ENCODE measurements at regions not wholly inside any gene's neighbourhood (a gene's known extent, or its start where the extent isn't known, plus 50 kb on each side); places are given as distances from the start of the nearest gene placed in this dataset.

DNA sequence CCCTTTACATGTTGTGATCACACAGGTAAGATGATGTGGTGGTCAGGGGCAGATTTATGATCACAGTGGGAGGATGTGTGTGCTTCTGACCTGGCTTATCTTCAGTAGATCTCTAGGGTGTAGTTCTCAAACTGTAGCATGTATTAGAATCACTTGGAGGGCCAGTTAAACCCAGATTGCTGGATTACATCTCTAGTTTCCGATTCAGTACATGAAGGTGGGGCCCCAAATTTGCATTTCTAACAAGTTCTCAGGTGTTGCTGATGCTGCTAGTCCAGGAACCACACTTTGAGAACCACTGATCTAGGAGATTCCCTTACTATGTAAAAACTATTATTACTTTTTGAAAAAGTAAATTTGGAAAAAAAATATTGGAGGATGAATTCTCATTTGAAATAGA is 199.3 kb upstream of the GOLIM4 start:
- no peak overlapping the region for H3K4me3 Mint-ChIP-seq
- no peaks in the 10 kb centered on the region for H3K4me1 Mint-ChIP-seq
- no peaks in the 10 kb centered on the region for H3K27me3 Mint-ChIP-seq
- DNase-seq (no peak), ATAC-seq (no peak)
- no peak overlapping the region for H3K27ac Mint-ChIP-seq
- H3K9me3 Mint-ChIP-seq, result no peaks in the 10 kb centered on the region

DNA sequence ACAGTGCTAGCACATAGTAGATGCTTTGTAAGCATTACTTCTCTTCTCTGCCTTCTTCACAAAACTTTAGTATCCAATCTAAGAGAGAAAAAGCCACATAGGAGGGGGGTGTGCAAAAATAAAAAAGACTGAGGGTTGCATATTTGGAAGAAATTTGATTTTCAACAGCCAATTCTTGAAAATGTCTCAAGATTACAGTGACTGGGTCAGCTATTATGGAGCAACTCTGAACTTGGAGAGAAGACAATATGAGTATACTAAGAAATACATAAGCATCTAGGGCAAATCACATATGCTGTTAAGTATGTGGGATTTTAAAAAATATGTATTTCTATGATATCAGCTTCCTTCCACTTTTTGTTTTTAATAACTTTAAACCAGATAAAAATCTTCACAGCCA is 196.6 kb upstream of the GOLIM4 start:
- no peak overlapping the region for H3K4me3 Mint-ChIP-seq

DNA sequence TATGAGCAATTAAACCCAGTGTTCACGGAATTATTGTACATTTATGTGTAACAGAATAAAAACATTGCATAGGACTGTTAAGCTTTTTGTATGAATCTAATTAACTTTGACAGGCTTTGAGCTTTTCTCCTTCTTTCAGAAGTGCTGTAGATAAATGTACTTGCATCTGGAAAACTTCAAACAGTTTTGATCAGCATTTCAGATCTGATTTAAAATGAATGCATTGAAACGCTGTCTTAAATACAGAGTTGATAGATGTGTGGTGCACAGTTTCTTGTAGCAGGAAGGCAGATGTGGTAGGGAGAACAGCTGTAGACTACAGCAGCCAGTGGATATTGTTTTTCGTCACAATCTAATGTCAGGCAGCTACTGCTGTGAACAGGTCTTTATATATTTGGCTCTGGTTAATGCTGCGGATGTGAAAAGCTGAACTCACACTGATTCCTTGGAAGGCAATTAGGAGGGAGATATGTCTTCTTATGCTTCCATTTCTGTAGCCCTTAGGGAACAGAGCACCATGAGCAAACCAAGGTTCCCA is 193.8 kb upstream of the GOLIM4 start:
- Mint-ChIP-seq H3K27me3 (no peaks in the 10 kb centered on the region), H3K27ac (no peak overlapping the region), H3K4me3 (no peak overlapping the region), H3K9me3 (no peaks in the 10 kb centered on the region), H3K4me1 (no peaks in the 10 kb centered on the region)
- DNase-seq (no peak), ATAC-seq (no peak)

More for the DNA sequence above, 196.6 kb upstream of the GOLIM4 start:
- Mint-ChIP-seq H3K27ac (no peak overlapping the region), H3K27me3 (no peaks in the 10 kb centered on the region), H3K9me3 (no peaks in the 10 kb centered on the region), H3K4me1 (no peaks in the 10 kb centered on the region)
- DNase-seq, result no peak
- ATAC-seq, result no peak

DNA sequence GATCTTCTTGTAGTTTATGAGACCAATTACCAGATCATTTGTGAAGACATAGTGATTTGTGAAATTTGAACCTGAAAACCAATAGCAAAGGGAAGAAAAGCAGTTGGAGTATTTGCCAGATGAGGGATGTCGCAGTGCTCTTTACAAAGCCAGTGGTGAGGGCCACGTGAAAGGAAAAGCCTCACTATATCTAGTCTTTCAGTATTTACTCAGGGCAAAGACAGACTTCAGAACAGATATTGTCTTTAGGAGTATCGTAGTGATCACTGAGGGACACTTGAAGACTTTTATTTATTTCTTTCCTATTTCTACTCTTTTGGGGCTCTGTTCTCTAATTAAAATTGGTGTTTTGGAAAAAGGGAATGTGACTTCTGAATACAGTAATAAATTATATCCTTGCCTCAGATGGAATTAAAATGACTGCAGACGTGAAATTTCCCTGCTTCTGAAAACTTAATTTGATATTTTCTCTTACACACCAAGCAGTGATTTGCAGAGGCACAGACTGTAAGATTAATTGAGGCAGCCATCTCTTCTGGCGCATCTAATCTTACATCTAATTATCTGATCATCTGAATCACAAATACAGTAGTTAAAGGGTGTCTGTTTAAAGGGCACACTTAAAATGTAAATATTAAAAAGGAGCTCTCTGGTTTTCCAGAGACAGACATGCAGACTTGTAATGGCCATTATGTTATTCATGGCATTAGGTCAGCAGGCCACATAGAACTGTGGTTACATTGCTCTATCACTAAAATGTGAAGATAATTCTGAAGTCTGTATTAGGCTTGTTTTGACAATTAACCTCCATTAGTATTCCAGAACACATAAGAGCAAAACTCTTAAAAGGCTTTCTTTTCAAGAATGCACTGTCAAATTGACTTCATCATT is 193.0 kb upstream of the GOLIM4 start:
- Mint-ChIP-seq H3K4me1 (no peaks in the 10 kb centered on the region), H3K9me3 (no peaks in the 10 kb centered on the region), H3K4me3 (no peak overlapping the region), H3K27ac (no peak overlapping the region), H3K27me3 (no peaks in the 10 kb centered on the region)
- DNase-seq, result no peak
- ATAC-seq, result no peak

DNA sequence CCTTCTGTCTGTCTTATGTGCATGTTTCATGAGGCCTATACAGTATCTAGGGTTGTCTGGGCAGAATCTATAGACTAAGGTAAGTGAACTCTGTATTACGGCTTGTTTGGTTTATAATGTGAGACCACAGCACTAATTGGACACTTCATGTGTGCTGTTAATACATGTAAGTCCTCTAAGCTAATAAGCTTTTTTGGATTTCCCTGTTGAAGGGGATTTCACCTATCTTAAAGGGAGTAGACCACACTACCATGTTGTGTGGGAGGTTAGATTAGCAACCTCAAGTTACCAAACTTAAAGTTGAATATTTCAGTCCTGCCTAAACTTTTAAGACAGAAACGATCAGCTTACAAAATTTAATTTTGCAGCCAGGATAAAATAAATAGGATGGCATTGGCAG is 189.8 kb upstream of the GOLIM4 start:
- H3K4me3 Mint-ChIP-seq, result no peak overlapping the region
- no peak overlapping the region for H3K27ac Mint-ChIP-seq
- no peaks in the 10 kb centered on the region for H3K27me3 Mint-ChIP-seq
- no peak for ATAC-seq
- no peak for DNase-seq
- H3K4me1 Mint-ChIP-seq, result no peaks in the 10 kb centered on the region
- peaks cover 0 to 3% of the 10 kb centered on the region in 2 donors for H3K9me3 Mint-ChIP-seq

DNA sequence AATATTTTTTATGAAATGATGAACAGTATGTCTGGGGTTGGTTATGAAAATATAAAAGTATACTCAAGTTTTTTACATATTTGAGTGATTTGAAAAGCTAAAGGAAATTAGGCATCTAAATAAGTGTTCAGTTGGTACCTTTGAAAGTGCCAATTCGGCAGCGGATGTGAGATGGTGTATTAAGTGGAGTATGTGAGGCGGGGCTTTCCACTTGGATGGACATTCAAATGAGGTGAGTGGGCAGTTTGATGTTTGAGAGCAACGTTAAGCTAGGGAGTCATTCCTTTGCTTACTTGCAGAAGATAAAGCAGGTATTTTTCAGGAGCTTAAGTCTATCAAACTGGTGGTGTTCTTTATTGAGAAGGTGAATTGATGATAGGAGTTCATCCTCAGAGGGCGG is 189.0 kb upstream of the GOLIM4 start:
- DNase-seq (no peak), ATAC-seq (no peak)

DNA sequence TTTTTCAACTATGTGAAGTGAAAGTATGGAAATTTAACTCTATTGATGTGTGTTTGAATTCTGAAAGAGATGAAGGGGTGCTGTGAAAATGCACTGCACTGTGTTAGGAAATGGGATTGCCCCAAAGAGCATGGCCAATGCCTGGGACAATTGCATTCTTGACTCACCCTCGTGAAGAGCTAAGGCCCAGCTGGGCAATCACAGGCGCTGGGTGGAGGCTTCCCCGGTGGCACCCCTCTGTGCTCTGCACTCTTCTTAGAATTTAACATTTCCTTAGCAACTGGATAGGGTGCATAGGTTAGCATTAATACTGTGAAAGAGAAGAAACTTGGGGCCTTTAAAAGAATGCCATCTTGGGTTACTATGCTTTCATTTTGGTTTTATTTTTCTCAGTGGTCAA is 179.9 kb upstream of the GOLIM4 start:
- Mint-ChIP-seq H3K4me3 (no peak overlapping the region), H3K9me3 (peaks cover 0 to 13% of the 10 kb centered on the region in 2 donors), H3K4me1 (no peaks in the 10 kb centered on the region), H3K27ac (no peak overlapping the region), H3K27me3 (no peaks in the 10 kb centered on the region)
- no peak for ATAC-seq
- no peak for DNase-seq

More for the DNA sequence above, 189.0 kb upstream of the GOLIM4 start:
- peaks cover 0 to 3% of the 10 kb centered on the region in 2 donors for H3K9me3 Mint-ChIP-seq
- no peak overlapping the region for H3K27ac Mint-ChIP-seq
- no peaks in the 10 kb centered on the region for H3K4me1 Mint-ChIP-seq
- no peak overlapping the region for H3K4me3 Mint-ChIP-seq
- no peaks in the 10 kb centered on the region for H3K27me3 Mint-ChIP-seq

DNA sequence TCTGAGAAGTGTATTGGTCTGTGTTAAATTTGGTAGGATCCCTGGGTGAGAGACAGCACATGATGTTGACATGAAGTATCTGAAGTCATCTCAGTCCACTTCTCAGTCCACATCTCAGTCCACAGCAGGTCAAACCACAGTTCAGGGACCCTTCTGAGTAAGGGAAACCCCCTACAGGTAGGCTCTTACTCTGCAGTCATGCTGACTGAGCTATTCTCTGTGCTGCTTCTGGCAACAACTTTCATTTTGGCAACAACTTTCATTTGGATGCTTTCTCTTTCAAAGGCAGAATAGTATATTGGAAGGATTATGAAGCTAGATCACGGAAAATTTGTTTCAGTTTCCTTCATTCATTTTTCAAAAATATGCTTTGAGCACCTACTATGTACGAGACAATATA is 178.2 kb upstream of the GOLIM4 start:
- H3K27me3 Mint-ChIP-seq, result no peaks in the 10 kb centered on the region
- no peak overlapping the region for H3K4me3 Mint-ChIP-seq
- DNase-seq (no peak), ATAC-seq (no peak)
- no peaks in the 10 kb centered on the region for H3K4me1 Mint-ChIP-seq
- no peak overlapping the region for H3K27ac Mint-ChIP-seq
- H3K9me3 Mint-ChIP-seq, result peaks cover 0 to 13% of the 10 kb centered on the region in 2 donors

DNA sequence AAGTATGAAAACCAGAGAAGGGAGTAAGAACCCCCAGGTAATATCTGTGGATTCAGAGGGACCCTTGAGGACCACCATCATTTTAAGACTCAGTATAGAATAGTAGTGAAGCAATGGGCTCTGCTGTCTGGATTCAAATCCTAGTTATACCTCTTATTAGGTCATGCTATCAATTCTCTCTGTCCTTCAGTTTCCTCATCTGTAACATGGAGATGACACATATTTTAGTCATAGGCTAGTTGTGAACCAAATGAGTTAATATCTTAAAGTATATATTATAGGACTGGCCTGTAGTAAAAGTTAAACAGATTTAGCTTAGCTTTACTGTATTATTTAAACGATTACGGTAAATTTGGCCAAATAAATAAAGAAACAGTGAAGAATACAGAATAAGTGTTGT is 177.3 kb upstream of the GOLIM4 start:
- Mint-ChIP-seq H3K4me1 (no peaks in the 10 kb centered on the region), H3K4me3 (no peak overlapping the region), H3K27ac (no peak overlapping the region), H3K27me3 (no peaks in the 10 kb centered on the region), H3K9me3 (peaks cover 0 to 13% of the 10 kb centered on the region in 2 donors)
- DNase-seq, result no peak
- no peak for ATAC-seq

DNA sequence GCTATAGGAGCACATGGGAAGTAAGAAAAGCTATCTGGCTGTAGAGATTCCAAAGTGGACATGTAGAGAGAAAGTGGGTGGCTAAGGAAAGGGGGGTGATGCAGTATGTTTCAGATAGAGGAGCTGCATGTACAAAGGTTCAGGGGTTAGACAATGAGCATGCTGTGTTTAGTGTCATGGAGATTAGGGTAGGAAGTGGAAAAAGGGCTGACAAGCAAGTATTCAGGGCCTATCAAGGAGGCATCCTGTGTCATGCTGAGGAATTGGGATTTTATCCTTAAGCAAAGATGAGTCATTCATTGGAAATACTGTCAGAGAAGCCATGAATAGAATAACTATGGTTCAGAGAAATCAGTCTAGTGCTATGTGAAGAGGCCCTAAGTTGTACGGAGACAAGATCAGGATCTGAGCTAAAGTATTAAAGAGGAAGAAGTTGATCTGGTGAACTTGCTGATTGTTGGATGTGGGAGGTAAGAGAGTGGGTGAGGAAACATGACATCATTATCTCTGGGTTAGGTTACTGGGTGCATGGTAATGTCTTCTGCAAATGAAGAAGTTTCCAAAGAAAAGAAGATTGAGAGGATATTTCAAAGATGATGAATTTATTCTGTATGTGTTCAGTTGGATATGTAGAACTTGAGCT is 176.7 kb upstream of the GOLIM4 start:
- Mint-ChIP-seq H3K9me3 (peaks cover 0 to 13% of the 10 kb centered on the region in 2 donors), H3K27ac (no peak overlapping the region), H3K4me3 (no peak overlapping the region), H3K27me3 (no peaks in the 10 kb centered on the region), H3K4me1 (no peaks in the 10 kb centered on the region)
- no peak for ATAC-seq
- DNase-seq, result no peak

DNA sequence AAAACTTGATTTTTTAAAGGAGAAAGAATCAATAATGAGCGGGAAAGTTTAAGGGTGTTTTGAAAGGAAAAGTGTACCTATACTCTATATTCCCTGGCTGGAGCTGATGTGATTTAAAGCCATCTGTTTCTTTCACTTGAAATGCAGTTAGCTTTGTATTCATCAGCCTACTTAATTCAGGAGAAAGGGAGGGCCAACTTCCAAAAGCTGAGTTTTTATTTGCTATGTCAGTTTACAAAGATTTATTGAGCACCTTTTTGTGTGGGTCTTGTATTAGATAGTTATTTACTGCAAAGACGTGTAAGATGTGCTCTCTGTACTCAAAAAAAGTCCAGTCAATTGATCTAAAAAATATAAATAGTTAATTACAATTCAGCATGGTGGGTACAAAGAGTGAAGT is 176.2 kb upstream of the GOLIM4 start:
- H3K27me3 Mint-ChIP-seq, result no peaks in the 10 kb centered on the region
- no peak overlapping the region for H3K4me3 Mint-ChIP-seq
- DNase-seq (no peak), ATAC-seq (no peak)
- no peaks in the 10 kb centered on the region for H3K4me1 Mint-ChIP-seq
- H3K9me3 Mint-ChIP-seq, result peaks cover 0 to 13% of the 10 kb centered on the region in 2 donors
- H3K27ac Mint-ChIP-seq, result no peak overlapping the region

DNA sequence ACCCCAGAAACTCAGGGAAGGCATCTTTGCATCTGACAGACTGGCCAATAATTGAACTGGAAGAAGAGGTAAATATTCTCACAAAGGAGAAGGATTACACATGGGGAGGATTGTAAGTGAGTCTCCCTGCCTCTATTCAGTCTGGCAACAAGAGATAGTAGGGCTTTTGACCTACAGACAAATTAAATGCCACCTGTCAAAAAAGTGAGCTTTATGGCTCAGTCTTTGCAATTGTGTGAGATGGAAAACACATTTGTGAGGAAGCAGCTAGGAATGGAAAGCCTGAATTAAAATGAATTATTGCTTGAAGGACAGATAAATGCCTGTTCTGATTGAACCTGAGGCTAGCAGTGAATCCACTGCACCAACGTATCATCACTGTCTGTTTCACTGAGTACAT is 173.3 kb upstream of the GOLIM4 start:
- peaks cover 0 to 13% of the 10 kb centered on the region in 2 donors for H3K9me3 Mint-ChIP-seq
- H3K27me3 Mint-ChIP-seq, result no peaks in the 10 kb centered on the region
- DNase-seq, result no peak
- ATAC-seq, result no peak
- H3K27ac Mint-ChIP-seq, result no peak overlapping the region
- H3K4me1 Mint-ChIP-seq, result no peaks in the 10 kb centered on the region
- no peak overlapping the region for H3K4me3 Mint-ChIP-seq

DNA sequence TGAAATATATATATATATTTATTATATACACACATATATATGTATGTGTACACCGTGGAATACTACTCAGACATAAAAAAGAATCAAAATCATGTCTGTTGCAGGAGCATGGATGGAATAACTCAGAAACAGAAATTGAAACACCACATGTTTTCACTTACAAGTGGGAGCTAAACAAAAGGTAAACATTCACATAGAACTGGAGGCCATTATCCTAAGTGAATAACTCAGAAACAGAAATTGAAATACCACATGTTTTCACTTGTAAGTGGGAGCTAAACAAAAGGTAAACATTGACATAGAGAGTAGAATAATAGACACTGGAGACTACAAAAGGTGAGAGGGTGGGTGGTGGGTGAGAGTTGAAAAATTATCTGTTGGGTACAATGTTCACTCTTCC is 171.5 kb upstream of the GOLIM4 start:
- Mint-ChIP-seq H3K27me3 (no peaks in the 10 kb centered on the region), H3K4me3 (no peak overlapping the region), H3K4me1 (no peaks in the 10 kb centered on the region), H3K9me3 (peaks cover 0 to 1% of the 10 kb centered on the region in 2 donors), H3K27ac (no peak overlapping the region)
- DNase-seq, result no peak
- no peak for ATAC-seq

DNA sequence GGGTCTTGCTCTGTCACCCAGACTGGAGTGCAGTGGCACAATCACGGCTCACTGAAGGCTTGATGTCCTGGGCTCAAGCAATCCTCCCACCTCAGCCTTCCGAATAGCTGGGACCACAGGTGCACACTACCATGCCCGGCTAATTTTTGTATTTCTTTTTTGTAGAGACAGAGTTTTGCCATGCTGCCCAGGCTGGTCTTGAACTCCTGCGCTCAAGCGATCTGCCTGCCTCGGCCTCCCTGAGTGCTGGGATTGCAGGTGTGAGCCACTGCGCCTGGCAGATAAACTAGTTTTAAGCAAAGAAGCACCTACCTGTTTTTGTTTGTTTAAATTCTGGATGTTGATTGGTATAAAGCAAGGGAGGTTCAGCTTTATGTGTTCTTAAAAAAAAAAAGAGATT is 170.6 kb upstream of the GOLIM4 start:
- ATAC-seq, result no peak
- Mint-ChIP-seq H3K4me3 (no peak overlapping the region), H3K4me1 (no peaks in the 10 kb centered on the region)

DNA sequence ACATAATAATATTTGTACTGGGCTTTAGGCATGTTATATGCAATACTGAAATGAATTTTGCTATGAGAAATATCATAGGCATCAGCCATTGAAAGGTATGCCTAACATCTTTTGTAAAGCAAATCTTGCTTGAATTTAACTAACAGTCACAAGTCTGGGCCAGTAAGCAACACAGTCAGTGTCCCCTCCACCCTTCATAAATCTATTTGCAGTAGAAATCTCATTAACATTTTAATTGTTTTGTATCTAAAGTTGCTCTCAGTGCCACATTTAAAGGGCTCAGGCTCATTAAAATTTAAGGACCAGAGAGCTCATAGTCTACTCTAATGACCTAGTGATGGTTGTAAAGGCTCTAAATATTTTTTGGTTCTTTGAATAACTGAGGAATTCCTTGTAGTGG is 167.2 kb upstream of the GOLIM4 start:
- Mint-ChIP-seq H3K27ac (no peak overlapping the region), H3K4me1 (no peaks in the 10 kb centered on the region), H3K27me3 (no peaks in the 10 kb centered on the region), H3K9me3 (peaks cover 3 to 8% of the 10 kb centered on the region in 2 donors), H3K4me3 (no peak overlapping the region)
- no peak for DNase-seq
- ATAC-seq, result no peak

More for the DNA sequence above, 170.6 kb upstream of the GOLIM4 start:
- Mint-ChIP-seq H3K9me3 (no peaks in the 10 kb centered on the region), H3K27ac (no peak overlapping the region), H3K27me3 (no peaks in the 10 kb centered on the region)
- DNase-seq, result no peak

DNA sequence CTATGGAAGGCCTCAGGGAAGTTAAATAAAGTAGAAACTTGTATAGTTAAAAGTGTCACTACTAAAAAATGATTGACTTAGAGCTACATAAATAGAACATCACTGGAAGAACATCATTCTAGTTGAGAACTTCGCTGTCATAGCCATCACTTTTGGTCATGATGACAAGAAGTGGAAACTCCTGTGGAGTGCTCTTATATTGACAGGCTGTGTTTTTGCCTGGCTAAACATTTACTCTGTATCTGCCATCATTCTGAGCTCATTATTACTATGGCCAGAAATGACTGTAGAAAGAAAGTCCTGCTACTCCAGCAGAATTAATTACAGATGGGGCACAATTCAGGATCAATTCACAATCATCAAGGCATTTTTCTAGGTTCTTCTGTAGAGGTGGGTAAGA is 165.1 kb upstream of the GOLIM4 start:
- DNase-seq (no peak), ATAC-seq (no peak)
- Mint-ChIP-seq H3K27ac (no peak overlapping the region), H3K4me1 (no peaks in the 10 kb centered on the region), H3K4me3 (no peak overlapping the region), H3K9me3 (peaks cover 9 to 17% of the 10 kb centered on the region in 2 donors), H3K27me3 (no peaks in the 10 kb centered on the region)

Measured in stimulated activated naive CD8-positive, alpha-beta T cell treated with anti-CD3 and anti-CD28 coated beads, Interleukin-15, amount 100 ng/mL, for 72 hours (primary cell).